MV-4-11 (cell line): ENCODE measurements at regions not wholly inside any gene's neighbourhood (a gene's known extent, or its start where the extent isn't known, plus 50 kb on each side); places are given as distances from the start of the nearest gene placed in this dataset.
"Not testable (repeated sequence)": the region's sequence is repeated elsewhere in the genome, so short reads cannot be mapped to it uniquely, and the experiment has no call there.

Source experiments
- DNase-seq: peaks from one replicate; lab custom pipeline; 2025; lab: John Stamatoyannopoulos, UW

DNA sequence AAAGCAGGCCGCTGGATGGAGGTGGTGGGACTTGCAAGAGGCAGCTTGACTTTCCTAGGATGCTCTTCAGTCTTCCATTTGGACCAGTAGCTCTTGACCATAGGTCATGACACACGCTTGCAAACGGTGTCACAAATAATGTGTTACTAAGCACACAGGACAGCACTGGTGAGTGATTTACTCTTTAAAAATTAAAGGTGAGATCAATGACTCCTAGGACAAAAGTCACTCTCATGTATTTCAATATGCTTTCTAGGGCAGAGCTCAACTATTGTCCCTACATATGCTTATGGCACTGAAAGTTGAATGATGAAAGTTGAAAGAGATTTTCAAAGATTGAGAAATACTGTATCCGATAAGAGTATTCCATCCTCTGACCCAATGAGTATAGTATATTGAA is 496.7 kb downstream of the EBF1 start:
- no peak for DNase-seq

DNA sequence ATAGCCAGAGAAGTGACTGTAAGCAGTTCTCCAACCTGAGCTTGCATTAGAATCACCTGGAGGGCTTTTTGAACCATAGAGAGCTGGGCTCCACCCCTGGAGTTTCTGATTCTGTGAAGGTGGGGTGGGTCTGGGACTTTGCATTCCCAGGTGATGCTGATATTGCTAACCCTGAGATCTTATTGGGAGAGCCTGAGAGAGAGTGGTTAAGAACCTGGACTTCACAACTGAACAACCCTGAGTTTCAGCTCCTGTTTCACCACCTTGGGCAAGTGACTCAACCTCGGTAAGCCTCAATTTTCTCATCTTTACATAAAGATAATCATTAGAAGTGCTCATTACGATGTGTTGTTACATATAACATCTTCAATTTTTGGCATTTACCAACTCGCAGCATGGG is 498.6 kb downstream of the EBF1 start:
- no peak for DNase-seq

DNA sequence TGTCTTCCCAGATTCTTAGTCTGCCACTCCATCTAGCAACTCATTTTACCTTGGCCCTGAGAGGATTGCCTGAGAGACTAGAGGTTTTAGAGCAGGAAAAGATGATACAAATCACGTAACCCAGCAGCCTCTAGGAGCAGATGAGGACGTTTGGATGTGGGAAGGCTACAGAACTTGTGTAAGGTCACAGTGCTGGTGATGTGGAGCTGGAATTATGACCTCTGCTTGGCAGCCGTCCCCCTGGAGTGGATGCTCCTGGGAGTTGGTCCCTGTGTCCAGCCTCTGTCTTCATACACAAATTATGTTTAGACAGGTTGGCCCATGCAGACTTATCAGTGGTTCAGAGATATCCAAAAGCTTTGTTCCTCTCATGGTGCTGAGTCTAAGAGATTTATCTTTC is 499.0 kb downstream of the EBF1 start:
- DNase-seq: no peak

DNA sequence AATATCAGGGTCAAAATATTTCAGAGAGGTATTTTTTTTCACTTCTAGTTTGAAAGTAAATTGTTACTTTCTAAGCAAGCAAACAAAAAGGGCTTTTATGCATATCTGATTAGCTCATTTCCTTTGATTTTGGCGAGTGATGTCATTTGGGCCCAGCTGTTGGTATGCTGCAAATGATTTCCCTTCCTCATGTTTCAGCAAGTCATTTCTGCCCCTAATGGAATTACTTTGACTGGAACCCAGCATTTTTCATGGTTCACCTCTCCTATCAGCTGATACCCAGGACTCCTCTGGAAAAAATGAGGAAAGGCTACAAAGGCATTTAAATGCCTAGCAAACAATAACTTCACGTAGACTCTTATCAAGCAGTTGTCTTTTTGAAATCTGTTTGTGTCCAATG is 500.6 kb downstream of the EBF1 start:
- DNase-seq: no peak

DNA sequence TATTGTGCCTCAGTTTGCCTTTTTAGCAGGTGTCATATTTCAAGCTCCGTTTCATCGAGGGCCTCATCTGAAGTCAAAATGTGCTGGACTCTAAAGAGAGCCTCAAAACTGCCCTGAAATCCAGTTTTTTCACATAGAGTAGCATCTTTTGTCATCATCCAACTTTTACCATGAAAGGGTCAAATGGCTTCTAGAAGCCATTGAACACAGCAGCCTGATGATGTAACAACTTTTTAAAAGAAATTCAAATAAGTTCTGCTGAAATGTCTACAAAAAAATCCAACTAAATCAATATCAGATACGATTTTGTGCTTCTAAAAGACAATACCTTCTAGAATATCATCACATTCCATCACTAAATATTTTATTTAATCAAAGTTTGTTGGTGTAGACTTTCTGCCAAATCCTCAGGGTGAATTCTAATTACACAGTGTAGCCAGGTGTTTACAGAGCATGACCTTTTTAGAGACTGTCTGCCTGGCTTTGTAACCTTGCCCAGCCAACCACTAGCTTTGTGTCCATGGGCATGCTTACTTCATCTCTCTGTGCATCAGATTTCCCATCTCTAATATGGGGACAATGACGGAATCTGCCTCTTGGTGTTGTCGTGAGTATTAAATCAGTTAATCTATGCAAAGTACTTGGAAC is 505.0 kb downstream of the EBF1 start:
- DNase-seq: no peak

DNA sequence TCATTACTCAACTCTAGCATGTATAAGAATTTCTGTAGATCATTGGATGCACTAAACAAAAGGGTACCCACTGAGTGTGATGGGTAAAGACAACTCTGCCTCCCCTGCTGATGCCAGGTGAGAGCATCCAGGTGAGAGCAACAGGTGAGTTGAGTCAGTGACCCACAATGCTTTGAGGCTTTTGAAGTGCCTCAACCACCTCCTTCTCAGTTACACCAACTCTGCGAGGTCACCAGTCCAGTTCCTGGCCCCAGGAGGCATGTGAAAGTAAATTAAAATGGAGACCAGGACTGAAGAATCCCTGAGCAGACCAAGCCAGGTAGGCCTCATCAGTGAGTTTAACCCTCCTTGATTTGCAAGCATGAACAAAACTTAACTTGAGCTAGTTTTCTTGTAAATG is 505.8 kb downstream of the EBF1 start:
- no peak for DNase-seq

DNA sequence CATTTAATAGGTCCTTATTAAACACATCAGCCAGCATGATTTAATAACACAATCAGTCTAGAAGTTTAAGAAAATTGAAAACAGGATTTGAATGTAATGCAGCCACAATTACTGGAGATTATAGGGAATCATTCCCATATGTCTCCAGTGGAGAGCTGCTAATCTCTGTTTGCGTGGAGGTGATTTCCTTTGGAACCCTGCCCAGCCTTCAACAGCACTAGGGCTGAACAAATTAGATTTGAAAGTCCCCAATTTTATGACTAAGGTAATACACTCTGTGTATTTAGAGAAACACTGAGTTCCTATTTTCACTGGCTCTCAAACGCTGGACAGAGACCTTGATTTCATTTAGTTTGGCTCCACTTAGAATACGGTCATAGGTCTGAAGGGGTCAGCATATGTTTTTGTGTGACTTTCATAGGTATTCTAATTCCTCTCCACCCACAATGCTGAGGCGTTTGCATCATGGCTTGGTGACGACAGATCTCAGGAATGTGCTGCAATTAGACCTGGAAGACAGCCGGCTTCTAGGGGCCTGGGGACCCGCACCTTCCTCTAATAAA is 508.3 kb downstream of the EBF1 start:
- DNase-seq: no peak

DNA sequence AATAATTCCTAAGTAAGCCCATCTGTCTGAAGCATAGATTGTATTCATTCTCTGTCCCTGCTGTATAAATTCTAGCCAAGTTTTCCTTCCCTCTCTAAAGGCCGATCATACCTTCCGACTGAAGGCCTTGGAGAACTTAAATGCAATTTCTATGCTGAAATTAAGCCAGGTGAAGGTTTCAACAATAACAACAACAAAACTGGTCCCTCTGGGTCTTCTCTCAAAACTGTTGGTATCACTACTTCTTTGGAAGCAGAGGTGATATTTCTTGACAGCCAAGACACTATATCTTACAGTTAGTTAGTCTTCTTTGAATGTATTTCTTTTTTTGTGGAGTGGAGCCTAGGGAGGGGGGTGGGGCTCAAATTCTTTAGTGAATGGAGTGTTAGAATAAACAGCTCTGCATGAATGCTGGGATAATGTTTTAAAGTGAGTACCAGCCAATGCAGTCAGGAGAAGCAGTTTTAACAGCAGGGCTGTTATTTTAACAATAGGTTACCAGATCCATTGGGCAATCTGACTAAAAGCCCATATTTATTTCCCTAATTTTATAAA is 508.9 kb downstream of the EBF1 start:
- no peak for DNase-seq

DNA sequence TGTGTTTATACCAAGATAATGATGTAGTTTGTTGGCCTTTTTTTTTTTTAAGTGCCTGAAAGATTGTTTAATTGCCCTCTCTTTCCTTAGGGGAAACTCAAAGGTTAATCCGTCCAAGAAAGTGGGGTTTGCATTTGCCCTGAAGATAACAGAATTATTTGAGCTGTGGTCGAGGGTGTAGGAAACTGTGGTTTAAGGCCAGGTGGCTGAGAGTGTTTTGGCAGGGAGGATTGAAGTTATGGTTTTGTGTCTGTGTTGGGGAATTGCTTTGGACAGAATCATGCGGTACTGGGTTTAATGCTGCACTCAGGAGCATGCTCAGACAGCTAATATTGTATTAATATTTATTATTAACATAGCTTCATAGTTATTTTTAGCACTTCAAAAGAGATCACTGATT is 509.8 kb downstream of the EBF1 start:
- no peak for DNase-seq

DNA sequence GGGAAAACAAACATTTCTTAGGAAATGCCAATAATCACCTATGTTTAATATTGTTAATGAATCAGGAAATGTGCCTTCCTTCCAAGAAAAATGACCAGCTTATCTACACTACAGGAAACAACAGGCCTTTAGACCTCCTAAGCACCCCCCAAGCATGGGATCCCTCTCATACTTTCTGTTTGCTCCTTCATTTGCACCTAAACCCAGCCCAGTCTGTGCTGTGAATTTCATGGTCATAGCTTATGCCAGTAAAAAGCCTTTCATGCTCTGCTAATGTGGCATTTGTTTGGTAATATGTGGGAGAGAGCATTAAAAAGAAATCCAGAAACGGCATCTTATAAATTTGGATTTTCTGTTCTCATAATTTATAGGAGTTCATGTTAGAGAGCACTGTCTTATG is 511.1 kb downstream of the EBF1 start:
- DNase-seq: no peak

DNA sequence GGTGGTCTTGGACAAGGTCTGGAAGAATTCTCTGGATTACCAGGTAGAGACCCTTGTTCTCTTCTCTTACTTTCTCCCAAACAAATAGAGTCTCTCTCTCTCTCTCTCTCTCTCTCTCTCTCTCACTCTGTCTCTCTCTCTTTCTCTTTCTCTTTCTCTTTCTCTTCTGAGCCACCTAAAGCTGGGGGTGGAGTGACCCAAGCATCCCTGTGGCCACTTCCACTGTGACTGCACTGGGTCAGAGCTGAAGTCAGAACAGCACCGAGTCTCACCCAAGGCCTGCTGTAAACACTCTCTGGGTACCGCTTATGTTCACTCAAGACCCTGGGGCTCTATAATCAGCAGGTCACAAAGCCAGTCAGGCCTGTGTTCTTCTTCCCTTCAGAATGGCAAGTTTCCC is 513.7 kb downstream of the EBF1 start:
- no peak for DNase-seq

DNA sequence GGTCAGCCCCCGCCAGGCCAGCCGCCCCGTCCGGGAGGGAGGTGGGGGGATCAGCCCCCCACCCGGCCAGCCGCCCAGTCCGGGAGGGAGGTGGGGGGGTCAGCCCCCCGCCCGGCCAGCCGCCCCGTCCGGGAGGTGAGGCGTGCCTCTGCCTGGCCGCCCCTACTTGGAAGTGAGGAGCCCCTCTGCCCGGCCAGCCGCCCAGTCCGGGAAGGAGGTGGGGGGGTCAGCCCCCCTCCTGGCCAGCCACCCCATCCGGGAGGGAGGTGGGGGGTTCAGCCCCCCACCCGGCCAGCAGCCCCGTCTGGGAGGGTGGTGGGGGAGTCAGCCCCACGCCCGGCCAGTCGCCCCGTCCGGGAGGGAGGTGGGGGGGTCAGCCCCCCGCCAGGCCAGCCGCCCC is 517.0 kb downstream of the EBF1 start:
- not testable (repeated sequence) for DNase-seq

DNA sequence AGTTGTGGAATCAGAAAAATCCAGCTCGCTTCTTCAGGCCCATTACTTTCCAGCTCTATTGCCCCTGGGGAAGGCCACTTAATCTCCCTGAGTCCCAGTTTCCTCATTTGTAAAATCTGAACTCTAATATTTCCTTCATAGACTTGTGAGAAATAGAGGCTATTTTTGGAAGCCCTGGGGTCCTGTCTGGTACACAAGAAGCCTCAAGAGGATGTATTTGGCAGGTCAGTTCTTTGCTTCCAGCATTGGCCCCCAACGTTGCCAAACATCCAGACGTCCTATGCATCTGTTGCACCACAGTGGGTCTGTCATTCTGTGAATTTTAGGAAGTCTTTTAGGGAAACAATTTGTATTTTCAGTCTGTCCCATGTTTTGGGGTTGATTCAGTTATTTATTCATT is 525.9 kb downstream of the EBF1 start:
- no peak for DNase-seq

DNA sequence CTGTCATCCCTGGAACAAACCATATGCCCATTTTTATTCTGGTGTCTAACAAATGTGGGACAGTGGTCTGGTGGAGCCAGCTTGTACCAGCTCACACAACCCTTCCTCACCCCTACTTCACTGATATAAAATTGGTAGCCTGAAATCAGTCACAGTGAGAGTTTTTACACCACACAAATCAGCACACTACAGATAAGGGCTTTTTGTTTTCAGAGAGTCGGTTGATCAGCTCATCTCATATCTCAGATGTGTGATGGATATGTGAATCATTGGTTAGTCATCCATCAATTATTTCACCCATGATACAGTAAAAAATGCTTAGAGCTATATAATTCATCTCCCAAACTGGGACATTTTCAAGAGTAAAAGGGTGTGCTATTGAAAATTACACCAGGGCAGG is 529.2 kb downstream of the EBF1 start:
- no peak for DNase-seq

DNA sequence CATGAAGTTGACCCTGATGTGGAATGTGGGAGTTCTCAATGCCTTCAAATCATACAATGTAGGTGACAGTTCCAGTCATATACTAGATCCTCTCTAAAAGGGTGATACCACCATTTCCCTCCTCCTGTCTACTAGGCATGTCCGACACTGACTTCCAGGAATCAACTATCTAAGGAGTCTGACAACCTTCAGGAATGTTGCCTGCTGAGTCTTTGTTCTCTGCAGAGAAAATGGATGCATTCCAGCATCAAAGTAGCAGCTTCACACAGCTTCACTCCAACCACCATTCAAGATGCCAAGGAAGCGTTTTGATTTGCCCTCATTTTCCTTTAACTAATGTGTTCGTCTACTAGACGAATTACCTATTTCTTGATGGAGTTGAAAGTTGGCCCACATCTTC is 530.2 kb downstream of the EBF1 start:
- no peak for DNase-seq

DNA sequence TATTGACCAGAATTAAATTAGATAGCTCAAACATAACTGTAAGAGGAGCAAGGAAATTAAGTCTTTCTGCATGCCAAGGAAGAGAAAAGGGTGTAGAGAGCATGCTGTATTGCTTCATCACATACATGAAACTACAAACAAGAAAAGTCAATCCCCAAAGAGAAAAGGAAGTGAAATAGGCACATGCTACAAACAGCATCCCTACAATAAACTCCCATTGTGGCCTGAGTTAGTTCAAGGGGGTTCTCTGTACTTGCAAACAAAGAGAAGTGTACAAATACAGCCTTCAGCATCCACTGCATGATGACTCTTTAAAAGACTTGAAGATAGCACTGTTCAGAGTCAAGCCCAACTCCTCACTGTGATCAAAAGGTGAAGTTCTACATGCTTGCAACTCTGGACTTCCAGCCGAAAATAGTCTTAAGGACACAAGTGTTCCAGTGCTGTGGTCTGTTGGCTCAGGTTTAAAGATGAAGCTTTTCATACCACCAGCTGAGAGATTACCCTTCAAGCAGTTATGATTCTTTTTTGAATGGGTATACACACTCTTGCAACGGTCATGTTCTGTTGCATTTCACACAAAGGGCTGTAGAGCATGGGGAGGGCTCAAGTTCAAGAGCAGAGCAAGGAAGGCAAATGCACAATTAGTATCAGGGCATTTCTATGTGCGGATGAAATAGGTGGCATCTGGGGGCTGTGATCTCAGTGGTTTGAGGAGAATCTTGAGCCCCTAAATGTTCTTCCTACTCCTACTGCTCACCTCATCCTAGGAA is 534.5 kb downstream of the EBF1 start:
- DNase-seq: peak; percentile 82

DNA sequence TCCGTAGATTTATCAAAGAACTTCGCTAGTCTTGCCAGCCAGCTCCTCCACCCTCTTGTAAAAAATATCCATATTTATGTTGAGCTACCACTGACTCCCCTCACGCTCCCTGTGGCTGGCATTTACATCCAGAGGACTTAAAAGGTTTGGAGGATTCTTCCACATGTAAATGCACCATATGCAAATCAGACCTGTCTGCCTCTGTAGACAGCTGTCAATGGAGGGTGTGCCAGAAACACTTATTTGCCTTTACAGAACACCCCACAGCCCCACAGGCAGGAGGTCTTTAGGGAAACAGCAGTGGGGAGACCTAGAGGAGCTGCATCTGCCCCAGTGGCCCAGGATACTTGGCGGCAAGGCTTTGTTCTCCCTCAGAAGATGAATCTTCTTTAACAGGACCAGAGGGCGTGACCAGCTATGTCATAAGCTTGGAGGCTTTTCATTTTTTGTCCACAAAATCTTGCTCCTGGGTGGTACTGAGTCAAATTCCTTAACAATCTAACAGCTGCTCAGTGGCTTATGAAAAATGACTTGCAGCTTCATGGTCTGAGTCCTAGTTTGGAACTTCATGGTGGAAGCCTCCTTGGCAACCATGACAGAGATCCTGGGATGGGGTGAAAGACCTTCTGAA is 535.8 kb downstream of the EBF1 start:
- DNase-seq: no peak

DNA sequence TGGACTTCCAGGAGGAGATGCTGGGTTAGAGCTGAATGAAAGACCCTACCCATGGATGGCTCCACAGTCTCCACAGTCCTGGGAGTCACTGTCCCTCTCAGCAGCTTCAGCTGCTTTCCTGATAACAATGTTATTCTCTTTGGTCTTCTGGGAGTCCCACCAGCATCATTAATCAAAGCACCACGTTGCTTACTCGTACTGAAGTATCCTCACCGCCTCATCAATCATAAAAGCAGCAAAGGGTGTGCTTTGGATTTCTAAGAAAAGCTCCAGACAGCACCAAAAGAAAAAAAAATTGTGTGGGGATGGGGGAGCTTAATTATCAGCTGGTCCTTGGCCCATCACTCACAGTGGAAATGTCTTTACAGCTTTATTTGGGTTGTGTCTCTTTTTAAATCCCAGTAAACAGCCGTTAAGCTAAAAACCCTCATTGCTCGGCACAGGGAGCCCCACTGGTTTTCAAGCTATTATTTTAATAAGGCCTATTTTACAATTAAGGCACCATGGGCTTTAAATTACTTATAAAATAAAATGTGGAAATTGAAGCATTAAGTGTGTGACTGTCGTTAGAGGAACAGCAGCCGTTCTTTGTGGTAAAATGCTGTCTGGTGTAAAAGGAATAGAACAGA is 538.0 kb downstream of the EBF1 start:
- no peak for DNase-seq

DNA sequence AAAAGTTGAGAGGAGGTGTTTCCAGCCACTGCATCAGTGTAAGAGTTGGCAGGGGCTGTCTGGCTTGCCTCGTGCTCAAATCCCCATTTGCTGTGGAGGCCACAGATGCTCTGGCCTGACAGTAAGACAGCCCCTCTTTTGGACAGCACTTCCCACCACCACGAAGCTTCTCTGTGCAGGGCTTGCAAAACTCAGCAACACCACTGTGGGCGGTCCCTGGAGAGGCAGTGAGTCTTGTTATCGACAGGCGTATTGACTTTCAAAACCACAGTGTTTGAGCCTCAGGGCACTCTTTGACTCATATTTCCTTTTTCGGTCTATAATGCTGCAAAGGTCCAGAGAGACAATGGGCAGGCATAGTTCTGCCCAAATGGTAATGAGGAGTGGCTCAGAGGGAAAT is 539.5 kb downstream of the EBF1 start:
- DNase-seq: peak; percentile 77

DNA sequence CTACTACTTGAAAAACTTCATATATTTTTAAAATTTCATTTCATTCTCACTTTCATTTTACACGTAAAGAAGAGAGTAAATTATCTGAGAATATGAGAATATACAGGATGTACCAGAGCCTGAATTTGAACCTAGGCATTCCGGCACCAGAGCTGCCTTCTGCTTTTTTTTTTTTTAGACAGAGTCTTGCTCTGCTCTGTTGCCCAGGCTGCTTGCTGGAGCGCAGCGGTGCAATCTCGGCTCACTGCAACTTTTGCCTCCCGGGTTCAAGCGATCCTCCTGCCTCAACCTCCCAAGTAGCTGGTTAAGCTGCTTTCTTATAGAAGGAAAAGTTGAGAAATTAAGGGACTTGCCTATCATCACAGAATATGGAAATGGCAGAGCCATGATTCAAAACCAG is 540.1 kb downstream of the EBF1 start:
- DNase-seq: no peak

DNA sequence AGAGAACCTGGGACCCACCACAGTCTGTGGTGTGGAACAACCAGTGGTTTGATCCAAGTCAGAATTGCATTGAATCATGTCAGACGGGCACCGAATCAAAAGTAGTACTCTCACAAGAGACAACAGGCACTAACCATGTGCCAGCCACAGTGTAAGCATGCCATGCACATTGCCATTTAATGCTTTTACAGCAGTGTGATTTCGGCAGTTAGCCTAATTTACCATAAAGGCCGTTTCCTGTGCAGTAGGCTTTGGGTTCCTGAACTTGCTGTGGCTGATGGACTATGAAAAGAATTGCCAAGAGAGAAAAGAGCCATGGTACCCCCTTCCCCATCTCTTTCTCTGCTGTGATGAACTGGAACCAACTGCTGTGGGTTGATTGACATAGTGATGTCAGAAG is 540.6 kb downstream of the EBF1 start:
- no peak for DNase-seq

DNA sequence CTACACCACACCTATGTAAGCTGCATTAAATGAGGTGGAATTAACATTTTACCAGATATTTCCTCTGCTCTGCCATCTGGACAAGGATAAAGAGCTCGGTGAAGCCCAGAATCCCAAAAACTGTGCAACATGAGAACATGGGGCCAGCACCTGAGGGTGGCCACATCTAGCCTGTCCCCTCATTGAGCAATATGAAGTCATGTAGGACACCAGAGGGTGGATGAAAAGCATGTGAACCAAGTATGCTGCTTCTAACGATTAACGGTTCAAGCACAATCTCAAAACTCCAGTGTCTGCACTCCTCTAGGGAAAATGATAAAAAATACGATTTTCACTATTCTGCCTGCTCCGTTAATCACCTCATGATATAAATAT is 545.8 kb downstream of the EBF1 start:
- no peak for DNase-seq
